PC-9 (cell line): ENCODE measurements at regions not wholly inside any gene's neighbourhood (a gene's known extent, or its start where the extent isn't known, plus 50 kb on each side); places are given as distances from the start of the nearest gene placed in this dataset.

Experiments
- CTCF ChIP-seq: fragments of 200-600 bp; sonication (generic); conservative IDR thresholded peaks from 2 replicates; pipeline ENCODE4 v1.6.1; 2017; ENCODE audit warnings: mixed run types, antibody characterized with exemption, mild to moderate bottlenecking, moderate library complexity
- EZH2 ChIP-seq: fragments of 200-600 bp; sonication (generic); IDR thresholded peaks from 2 replicates; pipeline ENCODE4 v1.8.0; 2017; ENCODE audit warnings: antibody characterized with exemption, low read depth

GRCh38 chr2:239887604-239888003 is 137.5 kb downstream of the NDUFA10 start:
- TF ChIP-seq CTCF (no peak), EZH2 (no peak)
